Stimulated activated CD4-positive, alpha-beta T cell treated with anti-CD3 and anti-CD28 coated beads, Interleukin-4, amount 100 ng/mL, for 48 hours (primary cell): ENCODE measurements at regions not wholly inside any gene's neighbourhood (a gene's known extent, or its start where the extent isn't known, plus 50 kb on each side); places are given as distances from the start of the nearest gene placed in this dataset.
"Not testable (repeated sequence)": the region's sequence is repeated elsewhere in the genome, so short reads cannot be mapped to it uniquely, and the experiment has no call there.

ENCODE experiments used
- DNase-seq, 2 donors: peaks; one replicate each; pipeline ENCODE4 v3.0.0-alpha.2; 2020; ENCODE audit warnings: low read depth in 2 of 2

- no peak for DNase-seq
Observed at GRCh38 chr13:88424463-88424862, 753.3 kb downstream of the SLITRK5 start.

DNA sequence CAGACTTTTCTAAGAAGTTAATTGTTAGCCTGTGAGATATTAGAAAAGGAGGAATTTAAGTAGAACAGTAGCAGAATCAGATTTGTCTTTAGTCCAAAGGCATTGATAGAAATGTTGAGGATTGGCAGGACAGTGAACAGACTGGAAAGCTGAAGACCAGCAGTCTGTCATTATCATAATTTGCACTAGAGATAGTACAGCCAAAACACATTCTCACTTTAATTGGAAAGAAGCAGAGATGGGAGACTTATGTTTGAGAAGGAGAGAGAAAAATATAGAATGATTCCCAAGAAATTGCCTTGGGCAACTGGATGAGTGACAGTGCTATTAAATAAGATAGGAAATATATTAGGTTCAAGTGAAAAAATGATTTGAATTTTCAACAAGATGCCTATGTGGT lies 755.5 kb downstream of the SLITRK5 start:
- DNase-seq: no peak

- no peak for DNase-seq
Observed at GRCh38 chr13:88429862-88430261, 758.7 kb downstream of the SLITRK5 start.

GRCh38 chr13:88434953-88435352 lies 763.8 kb downstream of the SLITRK5 start:
- DNase-seq: no peak

DNA sequence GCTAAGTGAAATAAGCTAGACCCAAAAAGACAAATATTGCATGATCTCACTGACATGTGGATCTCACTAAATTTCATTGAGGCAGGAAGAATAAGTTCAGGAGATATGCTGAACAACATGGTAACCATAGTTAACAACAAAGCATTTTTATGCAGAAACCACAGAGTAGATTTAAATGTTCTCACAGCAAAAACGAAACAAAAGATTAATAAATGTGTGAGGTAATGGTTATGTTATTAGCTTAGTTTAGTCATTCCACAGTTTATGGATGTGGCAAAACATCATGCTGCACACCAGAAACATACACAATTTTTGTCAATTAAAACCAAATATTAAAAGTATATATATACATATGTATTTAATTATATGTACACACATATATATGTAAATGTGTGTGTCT lies 765.8 kb downstream of the SLITRK5 start:
- DNase-seq: no peak

DNA sequence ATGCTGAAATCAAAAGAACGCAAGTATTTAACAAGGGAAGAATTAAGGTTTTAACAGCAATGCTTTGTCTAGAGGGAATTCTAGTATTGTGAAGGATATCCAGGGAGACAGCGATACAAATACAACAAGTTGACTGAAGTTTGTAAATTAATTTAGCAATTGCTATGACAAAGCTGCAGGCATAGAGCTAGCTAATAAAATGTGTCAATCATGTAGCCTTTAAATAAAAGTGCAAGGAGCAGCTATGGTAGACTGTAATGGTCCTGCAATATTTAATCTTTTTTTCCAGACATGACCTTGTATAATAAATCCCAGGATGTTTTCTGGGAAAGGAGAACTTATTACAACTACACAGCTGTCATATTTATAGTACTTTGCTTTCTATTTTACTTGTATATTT lies 779.3 kb downstream of the SLITRK5 start:
- DNase-seq: no peak

- DNase-seq: no peak
Observed at GRCh38 chr13:88456151-88456550, 785.0 kb downstream of the SLITRK5 start.

DNA sequence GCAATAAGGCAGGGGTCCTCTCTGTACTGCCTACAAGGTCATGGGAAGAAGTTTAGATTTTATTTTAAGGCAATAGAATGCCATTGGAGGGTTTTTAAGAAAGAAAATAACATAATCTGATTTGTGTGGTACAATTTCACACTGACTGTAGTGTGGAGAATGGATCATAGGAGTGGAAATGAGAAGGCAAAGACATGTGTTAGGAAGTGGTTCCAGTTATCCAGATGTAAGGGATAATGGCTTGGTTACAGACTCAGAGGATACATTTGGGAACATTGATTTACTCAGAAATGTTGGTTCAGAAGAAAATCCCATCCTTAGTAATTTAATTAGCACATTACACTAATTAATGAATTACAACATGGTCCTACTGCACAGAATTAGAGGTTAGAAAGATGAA lies 788.2 kb downstream of the SLITRK5 start:
- DNase-seq: no peak

DNA sequence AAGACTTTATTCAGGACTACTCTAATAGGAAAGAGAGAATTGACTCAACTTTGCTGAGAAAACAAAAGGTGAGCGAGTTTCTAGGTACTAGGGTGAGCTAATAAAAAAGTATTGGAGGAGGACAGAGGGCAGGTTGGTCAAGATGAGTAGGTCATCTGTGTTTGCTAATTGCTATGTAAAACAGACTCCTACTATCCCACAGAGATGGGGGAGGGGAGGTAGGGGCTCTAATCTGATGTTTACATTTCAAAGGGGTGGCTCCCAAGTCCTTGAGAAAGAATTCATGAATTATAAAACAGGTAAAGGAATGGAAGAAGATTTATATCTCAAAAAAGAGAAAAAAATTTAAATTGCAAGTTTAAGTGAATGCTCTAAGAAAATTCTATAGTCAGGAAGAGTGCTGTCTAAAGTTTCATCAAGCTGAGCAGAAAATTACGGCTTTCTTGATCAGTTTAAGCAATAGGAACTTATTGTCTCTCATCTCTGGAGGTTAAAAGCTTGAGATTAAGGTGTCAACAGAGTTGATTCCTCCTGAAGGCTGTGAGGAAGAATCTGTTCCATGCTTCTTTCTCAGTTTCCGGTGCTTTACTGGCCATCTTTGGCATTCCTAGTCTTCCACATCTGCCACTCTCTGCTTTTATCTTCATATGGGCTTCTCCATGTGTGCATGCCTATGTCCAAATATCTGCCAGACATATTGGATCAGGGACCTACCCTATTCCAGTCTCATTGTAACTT lies 790.3 kb downstream of the SLITRK5 start:
- DNase-seq: no peak

DNA sequence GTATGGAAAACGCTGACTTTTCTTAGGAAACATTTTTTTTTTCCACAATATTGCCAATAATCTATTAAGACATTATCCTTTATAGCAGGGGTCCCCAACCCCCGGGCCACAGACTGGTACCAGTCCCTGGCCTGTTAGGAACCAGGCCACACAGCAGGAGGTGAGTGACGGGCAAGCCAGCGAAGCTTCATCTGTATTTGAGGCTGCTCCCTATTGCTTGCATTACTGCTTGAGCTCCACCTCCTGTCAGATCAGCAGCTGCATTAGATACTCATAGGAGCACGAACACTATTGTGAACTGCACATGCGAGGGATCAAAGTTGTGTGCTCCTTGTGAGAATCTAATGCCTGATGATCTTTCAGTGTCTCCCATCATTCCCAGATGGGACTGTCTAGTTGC lies 793.7 kb downstream of the SLITRK5 start:
- no peak for DNase-seq

DNA sequence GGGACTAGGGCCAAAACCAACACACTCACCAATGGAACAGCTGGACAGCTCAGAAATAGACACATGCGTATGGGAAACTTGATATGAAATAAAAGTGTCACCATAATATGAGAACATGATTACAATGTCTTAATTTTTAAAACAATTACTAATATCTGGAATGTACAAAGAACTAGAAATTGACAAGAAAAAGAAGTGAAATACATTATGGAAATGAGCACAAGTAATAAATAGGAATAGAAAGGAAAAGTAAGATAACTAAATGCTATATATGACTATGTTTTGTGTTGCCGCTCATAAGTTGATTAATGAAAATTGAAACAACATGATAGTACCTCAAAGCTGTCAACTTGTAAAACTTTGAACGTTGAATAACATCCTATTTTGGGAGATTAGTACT lies 801.1 kb downstream of the SLITRK5 start:
- DNase-seq: no peak

GRCh38 chr13:88483202-88483601 lies 812.0 kb downstream of the SLITRK5 start:
- no peak for DNase-seq

DNA sequence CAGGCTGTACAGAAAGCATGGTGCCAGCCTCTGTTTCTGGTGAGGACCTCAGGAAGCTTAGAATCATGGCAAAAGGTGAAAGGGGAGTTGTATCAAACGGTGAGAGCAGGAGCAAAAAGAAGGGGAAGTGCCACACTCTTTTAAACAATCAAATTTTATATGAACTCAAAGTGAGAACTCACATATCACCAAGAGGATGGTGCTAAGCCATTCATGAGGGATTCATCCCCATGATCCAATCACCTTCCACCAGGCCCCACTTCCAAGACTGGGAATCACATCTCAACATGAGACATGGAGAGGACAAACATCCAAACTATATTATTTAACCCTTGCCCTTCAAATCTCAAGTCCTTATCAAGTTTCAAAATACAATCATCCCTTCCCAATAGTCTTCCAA lies 836.7 kb downstream of the SLITRK5 start:
- no peak for DNase-seq

- DNase-seq: not testable (repeated sequence)
Observed at GRCh38 chr13:88512993-88513392, 841.8 kb downstream of the SLITRK5 start.

DNA sequence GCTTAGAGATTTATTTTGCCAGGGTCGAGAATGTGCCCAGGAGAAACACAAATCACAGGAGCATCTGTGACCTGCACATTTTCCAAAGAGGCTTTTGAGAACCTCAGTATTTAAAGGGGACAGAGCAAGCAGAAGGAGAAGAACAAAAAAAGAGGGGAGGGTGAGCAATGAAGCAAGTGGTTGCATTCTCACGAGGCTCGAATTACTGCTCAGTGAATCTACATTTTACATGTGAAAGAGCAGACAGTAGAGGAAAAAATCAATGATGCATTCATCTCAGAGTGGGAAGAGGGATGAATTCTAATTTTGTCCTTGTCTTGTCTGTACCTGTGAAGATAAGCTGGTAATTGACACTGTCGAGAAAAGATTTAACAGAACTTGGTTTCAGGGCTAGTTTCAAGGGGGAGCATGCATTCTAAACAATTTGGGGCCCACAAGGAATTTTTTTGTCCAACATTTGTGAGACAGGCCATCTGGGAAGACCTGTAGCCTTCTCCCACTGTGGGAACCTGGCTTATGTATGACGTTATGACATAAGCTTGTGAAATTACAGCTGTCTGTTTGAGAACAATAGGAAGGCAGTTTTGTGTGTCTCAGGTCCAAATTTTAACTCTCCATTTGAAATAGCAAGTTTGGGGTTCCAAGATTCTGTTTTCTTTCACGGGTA lies 855.1 kb downstream of the SLITRK5 start:
- no peak for DNase-seq

DNA sequence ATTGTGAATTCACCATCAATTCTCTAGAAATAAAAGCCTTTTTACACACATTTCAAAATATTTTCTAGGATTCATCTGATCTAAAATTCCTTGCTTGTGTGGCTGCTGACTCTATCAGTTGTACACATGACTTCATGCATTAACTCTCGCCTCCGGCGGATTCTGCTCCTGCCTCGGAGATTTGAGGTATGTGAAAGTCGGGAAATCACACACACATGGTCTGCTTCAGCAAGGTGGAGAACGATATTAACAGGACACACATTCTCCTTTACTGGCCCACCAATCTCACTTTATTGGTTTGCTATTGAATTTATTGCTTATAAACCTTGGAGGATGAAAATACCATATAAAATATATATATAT lies 855.7 kb downstream of the SLITRK5 start:
- no peak for DNase-seq

DNA sequence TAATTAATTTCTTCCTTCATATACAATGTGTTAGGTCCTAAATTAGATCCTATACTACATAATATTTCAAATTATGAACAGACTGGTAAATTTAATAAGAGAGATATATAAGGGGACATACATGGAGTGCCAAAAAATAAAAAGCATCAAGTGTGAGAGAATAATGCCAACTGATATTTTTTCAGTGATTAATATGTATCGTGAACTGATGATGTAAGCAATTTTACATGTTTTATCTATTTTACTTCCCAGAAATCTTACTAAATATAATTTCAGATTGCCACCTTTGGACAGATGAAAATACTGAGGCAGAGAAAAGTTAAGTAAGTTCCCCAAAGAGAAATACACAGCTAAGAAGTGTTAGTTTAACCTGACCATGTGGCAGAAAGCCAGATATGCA lies 870.8 kb downstream of the SLITRK5 start:
- no peak for DNase-seq

DNA sequence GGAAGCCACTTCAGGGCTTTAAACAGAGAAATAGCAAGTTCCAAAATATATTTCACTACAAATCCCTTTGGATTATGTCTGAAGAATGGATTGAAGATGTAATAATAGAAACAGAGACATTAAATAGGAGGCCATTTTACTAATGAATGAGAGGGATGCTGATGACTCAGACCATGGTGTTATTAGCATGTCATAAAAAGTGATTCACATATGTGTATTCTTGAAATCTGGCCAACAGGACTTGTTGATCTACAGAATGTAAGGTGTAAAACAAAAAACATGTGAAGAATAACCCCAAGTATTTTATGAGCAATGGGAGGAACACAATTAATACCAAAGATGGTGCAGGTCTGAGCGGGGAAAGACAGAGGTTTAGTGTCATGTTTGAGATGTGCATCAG lies 873.7 kb downstream of the SLITRK5 start:
- no peak for DNase-seq

DNA sequence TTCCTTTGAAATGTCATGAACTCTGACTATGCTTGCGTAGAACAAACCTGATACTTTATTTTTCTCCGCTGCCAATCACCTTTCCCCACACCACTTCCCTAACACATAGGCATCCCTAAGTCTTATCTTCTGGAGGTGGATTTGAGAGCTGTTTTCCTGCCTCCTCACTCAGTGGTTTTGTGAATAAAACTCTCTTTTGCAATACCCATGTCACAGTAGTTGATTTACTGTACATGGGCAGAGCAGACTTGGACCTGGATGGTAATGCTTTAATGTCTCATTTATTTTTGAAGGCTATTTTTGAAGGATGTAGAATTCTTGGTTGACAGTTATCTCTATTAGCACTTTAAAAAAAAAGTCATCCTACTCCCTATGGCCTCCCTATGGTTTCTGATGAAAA lies 881.8 kb downstream of the SLITRK5 start:
- DNase-seq: no peak

- DNase-seq: no peak
Observed at GRCh38 chr13:88565566-88565965, 894.4 kb downstream of the SLITRK5 start.

DNA sequence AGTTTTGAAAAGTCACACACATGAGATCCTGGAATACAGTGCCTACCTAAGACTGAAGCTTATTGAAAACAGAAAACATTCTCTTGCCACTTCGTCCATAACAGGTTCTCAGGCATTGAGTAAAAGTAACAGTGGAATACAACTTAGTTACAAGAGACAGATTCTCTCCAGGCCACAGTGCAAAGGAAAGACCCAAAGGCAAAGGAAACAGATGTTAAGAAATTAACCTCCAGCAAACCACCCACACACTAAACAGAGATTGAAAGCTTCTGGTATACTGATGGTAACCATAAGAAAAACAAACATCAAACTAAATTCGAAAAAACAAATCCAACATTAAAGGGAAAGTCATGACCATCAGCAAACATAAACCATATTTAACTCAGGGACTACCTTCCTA lies 914.7 kb downstream of the SLITRK5 start:
- DNase-seq: no peak

DNA sequence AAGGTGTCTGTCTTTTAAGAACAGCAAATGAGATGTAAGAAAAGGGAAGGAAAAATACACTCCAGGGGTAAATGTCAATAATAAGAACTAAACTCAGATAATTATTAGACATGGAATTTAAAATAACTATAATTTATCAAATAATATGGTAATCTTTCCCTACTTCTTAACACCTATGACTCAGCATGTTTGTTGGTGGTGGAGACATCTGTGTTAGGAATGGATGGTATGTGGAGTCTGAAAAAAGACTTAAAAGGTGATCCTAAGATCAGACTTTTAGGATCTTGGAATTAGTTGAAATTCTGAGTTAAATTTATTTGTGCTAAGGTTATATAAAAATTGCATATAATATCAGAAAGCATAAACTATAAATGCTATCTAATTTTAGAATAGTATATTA lies 915.1 kb downstream of the SLITRK5 start:
- no peak for DNase-seq

DNA sequence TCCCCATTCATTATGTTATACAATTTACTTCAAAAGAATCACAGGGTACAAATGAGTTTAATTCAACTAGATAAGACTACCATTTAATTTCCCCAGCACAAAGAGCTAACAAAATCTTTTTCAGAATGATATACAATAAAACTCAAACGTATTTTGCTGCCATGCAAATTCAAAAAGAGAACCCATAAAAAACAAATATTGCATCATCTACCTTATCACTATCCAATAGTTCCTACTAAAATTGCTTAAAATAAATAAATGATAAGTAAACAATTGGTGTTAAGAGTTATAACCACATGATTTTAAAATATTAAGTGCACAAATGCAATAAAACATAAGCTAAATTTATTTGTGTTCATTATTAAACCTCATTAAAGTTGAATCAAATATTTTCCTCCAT lies 919.4 kb downstream of the SLITRK5 start:
- no peak for DNase-seq

GRCh38 chr13:88592105-88592504 lies 920.9 kb downstream of the SLITRK5 start:
- no peak for DNase-seq
